GDM1 (cell line): ENCODE measurements at regions not wholly inside any gene's neighbourhood (a gene's known extent, or its start where the extent isn't known, plus 50 kb on each side); places are given as distances from the start of the nearest gene placed in this dataset.

Source experiments
- DNase-seq: peaks from one replicate; lab custom pipeline; 2025; lab: John Stamatoyannopoulos, UW

- no peak for DNase-seq
Observed at GRCh38 chr5:124583469-124584350, 162.7 kb downstream of the ZNF608 start.

- no peak for DNase-seq
Observed at GRCh38 chr5:124582561-124582840, 163.9 kb downstream of the ZNF608 start.

- DNase-seq: no peak
Observed at GRCh38 chr5:124581738-124582560, 164.5 kb downstream of the ZNF608 start.

GRCh38 chr5:124580925-124581737 lies 165.3 kb downstream of the ZNF608 start:
- DNase-seq: no peak

GRCh38 chr5:124580512-124580911 lies 165.9 kb downstream of the ZNF608 start:
- no peak for DNase-seq

GRCh38 chr5:124576848-124577409 lies 169.5 kb downstream of the ZNF608 start:
- DNase-seq: no peak

- no peak for DNase-seq
Observed at GRCh38 chr5:124575725-124576124, 170.7 kb downstream of the ZNF608 start.

GRCh38 chr5:124574521-124575436 lies 171.7 kb downstream of the ZNF608 start:
- no peak for DNase-seq

- no peak for DNase-seq
Observed at GRCh38 chr5:124572971-124573370, 173.5 kb downstream of the ZNF608 start.

GRCh38 chr5:124570285-124571035 lies 176.0 kb downstream of the ZNF608 start:
- DNase-seq: no peak

GRCh38 chr5:124566875-124567450 lies 179.5 kb downstream of the ZNF608 start:
- no peak for DNase-seq

GRCh38 chr5:124561451-124561850 lies 185.0 kb downstream of the ZNF608 start:
- DNase-seq: no peak

GRCh38 chr5:124560370-124560769 lies 186.1 kb downstream of the ZNF608 start:
- no peak for DNase-seq

GRCh38 chr5:124557761-124558160 lies 188.7 kb downstream of the ZNF608 start:
- DNase-seq: no peak

- DNase-seq: no peak
Observed at GRCh38 chr5:124554746-124555578, 191.5 kb downstream of the ZNF608 start.

- DNase-seq: no peak
Observed at GRCh38 chr5:124553911-124554310, 192.5 kb downstream of the ZNF608 start.

- no peak for DNase-seq
Observed at GRCh38 chr5:124552526-124552925, 193.9 kb downstream of the ZNF608 start.

GRCh38 chr5:124551939-124552279 lies 194.5 kb downstream of the ZNF608 start:
- no peak for DNase-seq

- no peak for DNase-seq
Observed at GRCh38 chr5:124550731-124551130, 195.7 kb downstream of the ZNF608 start.
